ENCODE measurements at regions not wholly inside any gene's neighbourhood (a gene's known extent, or its start where the extent isn't known, plus 50 kb on each side); places are given as distances from the start of the nearest gene placed in this dataset.

DNA sequence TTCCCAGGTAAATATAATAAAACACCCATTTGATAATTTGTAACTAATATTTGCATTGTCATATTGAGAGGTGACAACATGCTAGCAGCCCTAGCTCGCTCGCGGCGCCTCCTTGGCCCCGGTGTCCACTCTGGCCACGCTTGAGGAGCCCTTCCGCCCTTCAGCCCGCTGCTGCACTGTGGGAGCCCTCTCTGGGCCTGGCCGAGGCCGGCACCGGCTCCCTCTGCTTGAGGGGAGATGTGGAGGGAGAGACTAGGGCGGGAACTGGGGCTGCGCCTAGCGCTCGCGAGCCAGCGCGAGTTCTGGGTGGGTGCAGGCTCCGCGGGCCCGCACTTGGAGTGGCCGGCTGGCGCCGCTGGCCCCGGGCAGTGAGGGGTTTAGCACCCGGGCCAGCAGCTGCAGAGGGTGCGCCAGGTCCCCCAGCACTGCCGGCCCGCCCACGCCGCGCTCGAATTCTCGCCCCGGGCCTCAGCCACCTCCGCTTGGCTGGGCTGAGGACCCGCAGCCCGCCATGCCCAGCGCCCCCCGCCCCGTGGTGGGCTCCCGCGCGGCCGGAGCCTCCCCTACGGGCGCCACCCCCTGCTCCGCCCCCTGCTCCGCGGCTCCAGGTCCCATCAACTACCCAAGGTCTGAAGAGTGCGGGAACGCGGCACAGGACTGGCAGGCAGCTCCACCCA, 594.4 kb downstream of the SLITRK6 start:
- TF ChIP-seq, protein P1, sequence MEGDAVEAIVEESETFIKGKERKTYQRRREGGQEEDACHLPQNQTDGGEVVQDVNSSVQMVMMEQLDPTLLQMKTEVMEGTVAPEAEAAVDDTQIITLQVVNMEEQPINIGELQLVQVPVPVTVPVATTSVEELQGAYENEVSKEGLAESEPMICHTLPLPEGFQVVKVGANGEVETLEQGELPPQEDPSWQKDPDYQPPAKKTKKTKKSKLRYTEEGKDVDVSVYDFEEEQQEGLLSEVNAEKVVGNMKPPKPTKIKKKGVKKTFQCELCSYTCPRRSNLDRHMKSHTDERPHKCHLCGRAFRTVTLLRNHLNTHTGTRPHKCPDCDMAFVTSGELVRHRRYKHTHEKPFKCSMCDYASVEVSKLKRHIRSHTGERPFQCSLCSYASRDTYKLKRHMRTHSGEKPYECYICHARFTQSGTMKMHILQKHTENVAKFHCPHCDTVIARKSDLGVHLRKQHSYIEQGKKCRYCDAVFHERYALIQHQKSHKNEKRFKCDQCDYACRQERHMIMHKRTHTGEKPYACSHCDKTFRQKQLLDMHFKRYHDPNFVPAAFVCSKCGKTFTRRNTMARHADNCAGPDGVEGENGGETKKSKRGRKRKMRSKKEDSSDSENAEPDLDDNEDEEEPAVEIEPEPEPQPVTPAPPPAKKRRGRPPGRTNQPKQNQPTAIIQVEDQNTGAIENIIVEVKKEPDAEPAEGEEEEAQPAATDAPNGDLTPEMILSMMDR (IDR thresholded peaks at IDR 0.05), result no peak
- no peak for TF ChIP-seq EP300 (IDR thresholded peaks at IDR 0.05)
